GM12892 (cell line): ENCODE measurements at regions not wholly inside any gene's neighbourhood (a gene's known extent, or its start where the extent isn't known, plus 50 kb on each side); places are given as distances from the start of the nearest gene placed in this dataset.

Source experiments
- POLR2A ChIP-seq: IDR thresholded peaks from 2 replicates; pipeline ENCODE4 v1.6.1; 2011; ENCODE audit warnings: low read depth, low read length, control low read depth
- POLR2AphosphoS5 ChIP-seq: IDR thresholded peaks from 2 replicates; pipeline ENCODE4 v1.6.1; 2011; ENCODE audit warnings: low read depth, low read length, control low read depth
- TAF1 ChIP-seq: IDR thresholded peaks from 2 replicates; pipeline ENCODE4 v1.6.1; 2011; ENCODE audit warnings: low read depth, mild to moderate bottlenecking, control low read depth, low read length, borderline replicate concordance

DNA sequence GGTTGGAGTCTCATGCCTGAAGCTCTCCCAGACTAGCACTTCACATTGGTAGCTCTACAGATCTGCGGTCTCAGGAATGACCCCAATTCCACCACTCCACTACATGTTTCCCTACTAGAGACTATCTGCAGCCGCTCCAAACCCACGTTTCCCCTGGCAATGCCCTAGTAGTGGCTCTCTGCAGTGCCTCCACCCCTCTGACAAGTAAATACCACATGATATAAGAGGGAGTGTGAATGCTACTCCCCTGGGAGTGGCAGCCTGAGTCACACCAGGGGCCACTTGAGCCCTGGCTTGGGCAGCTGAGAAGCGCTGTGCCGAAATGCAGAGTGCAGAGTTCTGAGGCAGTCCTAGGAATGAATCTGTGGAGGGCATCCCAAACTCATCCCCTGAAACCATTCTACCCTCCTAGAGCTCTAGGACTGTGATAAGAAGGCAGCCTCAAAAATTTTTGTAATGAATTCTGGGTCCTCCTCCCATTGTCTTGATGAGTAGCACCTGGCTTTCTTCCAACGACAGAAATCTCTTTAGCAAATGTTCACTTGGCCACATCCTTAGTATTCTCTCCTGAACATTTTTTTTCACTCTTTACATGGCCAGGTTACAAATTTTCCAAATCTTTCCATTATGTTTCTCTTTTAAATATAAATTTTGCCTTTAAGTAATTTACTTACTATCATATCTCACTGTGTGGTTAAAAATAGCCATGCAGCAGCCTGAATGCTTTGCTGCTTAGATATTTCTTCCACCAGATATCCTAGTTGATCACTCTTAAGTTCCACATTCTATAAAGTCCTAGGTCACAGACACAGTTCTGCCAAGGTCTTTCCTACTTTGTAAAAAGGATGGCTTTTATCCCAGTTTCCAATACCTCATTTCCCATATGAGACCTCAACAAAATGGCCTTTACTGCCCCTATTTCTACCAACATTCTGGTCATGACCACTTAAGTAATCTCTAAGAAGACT is 160.2 kb upstream of the CPEB2 start:
- TF ChIP-seq TAF1 (no peak), POLR2AphosphoS5 (no peak), POLR2A (no peak)
